ENCODE measurements at regions not wholly inside any gene's neighbourhood (a gene's known extent, or its start where the extent isn't known, plus 50 kb on each side); places are given as distances from the start of the nearest gene placed in this dataset.

DNA sequence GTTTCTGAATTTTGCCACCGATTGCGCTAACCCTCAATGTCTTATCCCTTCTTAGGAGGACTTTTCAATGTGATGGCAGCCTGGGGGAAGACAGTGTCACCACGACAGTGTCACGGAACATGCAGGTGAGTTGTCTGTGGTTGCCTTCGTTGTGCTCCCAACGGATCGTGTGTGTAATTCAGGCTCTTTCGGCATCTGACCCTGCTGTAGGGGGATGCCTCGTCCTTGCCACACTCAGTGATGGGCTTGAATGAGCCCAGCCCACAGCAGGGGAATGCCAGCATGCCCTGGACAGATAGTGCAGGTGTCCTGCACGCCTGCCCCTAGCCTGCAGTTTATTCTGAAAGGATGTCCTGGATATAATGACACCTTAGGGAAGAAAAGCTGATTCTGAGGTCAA lies 123.8 kb upstream of the RTL1 start:
- no peak for DNase-seq

- no peak for DNase-seq
Measured at GRCh38 chr14:101027966-101028365, 124.4 kb upstream of the RTL1 start.

- no peak for DNase-seq
Measured at GRCh38 chr14:101028971-101029667, 125.6 kb upstream of the RTL1 start.

DNA sequence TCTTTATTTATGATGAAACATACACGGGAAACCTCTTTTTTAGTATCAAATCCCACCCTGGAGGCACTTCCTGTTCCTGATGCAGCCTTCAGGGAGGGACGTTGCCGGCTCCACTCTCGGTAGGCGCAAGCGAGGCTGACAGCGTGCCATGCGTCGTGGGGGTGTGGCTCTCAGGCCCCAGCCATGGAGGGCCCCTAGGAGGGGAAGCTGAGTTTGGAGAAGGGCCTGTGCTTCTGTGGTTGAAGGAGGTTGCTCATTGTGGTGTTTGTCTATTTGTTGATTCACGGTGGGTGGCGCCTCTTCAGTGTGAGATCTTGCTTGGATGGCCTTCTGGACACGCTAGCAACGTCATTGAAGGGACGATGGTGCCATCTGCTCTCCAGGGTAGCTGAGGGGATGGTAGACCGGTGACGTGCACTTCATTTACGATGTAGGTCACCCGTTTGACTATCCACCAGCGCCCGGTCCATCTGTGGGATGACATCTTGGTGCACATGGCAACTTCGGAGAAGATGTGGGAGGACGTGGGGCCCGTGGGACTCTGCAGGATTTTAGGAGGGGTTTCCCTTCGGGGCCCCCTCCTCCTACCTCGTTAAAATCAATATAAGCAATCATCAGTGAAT lies 126.3 kb upstream of the RTL1 start:
- DNase-seq, result no peak

DNA sequence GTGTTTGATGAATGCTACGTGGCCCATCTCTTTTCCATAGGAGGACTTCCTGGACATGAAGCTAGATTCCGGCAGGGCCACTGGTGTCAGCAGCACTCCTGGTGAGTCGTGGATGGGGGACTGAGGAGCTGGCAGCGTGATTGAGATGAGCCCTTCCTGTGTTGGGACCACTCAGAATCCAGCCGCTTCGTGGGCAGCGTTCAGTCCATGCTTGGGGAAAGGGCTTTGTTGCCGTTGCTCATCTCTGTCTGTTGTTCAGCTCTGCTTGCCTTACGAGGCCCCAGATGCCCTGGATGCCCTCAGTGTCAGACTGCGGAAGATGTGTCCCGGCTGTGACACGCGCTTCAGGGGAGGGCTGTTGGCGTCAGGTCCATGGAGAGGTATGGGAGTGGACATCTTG lies 127.1 kb upstream of the RTL1 start:
- DNase-seq, result no peak

DNA sequence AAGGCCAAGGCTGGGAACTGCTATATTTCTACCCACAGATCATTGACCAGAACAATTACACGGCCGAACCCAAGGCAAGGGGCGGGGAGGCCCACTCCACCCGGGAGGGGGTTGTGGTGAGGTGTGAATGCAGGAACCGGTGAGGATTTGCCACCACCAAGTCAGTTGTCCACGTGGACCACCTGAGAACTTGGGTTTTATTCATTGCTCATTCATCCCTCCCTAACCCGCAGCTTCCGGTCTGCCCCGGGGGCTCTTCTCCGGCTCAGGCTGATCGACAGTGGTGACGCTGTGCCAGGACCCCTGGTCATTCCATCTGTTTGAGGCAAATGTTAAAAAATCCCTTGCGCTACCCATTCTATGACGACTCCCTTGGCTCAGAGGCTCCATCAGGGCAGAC lies 127.7 kb upstream of the RTL1 start:
- no peak for DNase-seq

DNA sequence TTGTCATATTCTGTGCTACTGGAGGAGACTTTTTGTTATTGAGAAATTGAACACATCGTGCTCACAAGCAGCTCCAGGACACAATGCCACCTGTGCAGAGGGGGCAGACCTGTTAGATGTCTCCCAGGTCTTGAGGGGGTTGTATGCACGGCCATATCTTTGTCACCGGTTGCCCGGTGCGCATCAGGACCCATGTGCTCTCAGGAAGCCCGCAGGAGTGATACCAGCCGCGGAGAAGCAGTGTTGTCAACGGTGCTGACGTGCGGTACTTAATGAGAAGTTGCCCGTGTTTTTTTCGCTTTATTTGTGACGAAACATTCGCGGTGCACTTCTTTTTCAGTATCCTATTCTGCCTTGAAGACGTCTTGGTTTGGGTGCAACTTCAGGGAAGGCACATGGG lies 128.2 kb upstream of the RTL1 start:
- no peak for DNase-seq

- no peak for DNase-seq
Measured at GRCh38 chr14:101032433-101032832, 128.9 kb upstream of the RTL1 start.

GRCh38 chr14:101033006-101033405 lies 129.5 kb upstream of the RTL1 start:
- DNase-seq, result no peak

DNA sequence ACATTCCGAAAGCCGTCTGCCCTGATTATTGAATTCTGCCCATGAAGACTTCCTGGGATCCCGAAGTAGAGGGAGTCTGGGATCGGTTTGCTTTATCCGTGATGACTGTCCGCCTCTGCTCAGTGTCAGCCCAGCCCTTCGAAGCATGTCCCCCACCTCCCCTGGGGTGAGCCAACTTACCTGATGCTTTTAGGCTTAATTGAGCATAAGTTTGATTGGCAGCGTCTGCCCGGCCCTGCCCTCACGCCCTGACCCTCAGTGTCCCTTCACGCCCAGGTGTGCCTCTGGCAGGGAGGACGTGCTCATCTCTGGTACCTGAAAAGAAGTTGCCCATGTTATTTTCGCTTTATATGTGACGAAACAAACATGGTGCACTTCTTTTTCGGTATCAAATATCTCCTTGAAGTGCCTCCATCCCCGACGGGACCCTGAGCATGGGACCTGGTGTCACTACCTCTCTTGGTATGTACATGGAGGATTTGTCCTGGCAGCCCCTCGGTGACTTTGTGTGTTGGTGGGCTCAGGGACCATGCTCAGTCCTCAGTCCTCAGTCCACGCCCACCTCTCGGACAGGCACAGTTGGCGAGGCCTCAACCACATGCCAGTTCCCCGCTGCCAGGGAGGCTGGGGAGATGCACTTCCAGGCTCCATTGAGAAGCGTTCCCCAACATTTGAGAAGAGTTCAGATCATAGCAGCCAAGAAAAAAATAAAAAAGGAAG lies 130.1 kb upstream of the RTL1 start:
- DNase-seq, result no peak

DNA sequence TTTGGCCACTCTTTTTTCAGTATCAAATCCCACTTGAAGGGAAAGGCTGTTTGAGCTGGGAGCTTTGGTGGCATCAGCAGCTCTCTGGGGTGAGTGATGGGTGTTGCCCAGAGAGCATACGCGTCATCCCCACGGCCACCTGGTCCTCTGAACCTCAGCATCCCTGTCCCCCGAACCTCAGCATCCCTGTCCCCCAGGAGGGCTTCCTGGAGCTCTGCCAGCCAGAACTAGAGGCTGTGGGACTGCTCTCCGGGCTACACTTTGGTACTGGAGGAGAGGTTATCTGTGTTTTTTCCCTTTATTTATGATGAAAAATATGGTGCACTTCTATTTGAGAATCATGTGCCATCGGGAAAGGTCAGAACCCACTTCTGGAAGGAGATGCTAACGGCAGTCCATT lies 131.5 kb upstream of the RTL1 start:
- DNase-seq, result no peak

DNA sequence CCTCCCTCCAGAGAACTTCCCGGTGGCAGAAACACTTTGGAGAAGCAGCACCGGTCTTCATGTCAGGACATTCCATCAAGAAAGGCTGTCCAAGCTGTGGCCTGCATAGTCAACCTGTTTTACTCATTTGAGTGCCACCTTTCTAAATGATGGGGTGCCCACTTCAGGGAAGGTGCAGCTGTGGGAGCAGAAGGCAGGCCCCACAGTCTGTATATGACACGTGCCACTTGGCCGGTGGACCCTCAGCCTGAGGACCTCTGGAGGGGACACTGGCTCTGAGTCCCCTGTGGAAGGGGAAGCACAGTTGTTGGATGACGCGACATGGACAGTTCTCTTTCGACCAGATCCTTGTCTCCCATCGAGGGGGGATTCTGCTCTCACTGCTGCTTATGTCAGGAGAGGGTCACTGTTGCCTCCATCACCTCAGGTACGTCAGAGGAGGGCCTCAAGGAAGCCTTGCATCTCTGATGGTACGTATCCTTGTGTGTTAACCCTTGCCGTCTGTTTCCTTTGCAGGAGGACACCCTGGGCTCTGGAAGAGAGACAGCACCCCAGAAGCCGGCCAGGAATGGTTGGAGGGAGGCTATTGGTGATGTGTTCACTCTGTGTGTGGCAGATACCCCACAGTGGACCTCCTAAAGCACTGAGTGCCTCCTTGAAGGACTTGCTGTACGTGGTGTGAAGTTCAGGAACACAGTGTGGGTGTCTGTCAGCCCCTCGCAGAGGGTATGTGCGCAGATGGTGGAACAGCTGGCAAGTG lies 132.1 kb upstream of the RTL1 start:
- DNase-seq, result no peak

- DNase-seq, result no peak
Measured at GRCh38 chr14:101037021-101037817, 133.7 kb upstream of the RTL1 start.

- DNase-seq, result no peak
Measured at GRCh38 chr14:101039031-101039754, 135.7 kb upstream of the RTL1 start.

- no peak for DNase-seq
Measured at GRCh38 chr14:101039755-101040138, 136.2 kb upstream of the RTL1 start.

- DNase-seq, result no peak
Measured at GRCh38 chr14:101040538-101041442, 137.3 kb upstream of the RTL1 start.

GRCh38 chr14:101043891-101044290 lies 140.4 kb upstream of the RTL1 start:
- no peak for DNase-seq

GRCh38 chr14:101044741-101045140 lies 141.2 kb upstream of the RTL1 start:
- DNase-seq, result no peak

DNA sequence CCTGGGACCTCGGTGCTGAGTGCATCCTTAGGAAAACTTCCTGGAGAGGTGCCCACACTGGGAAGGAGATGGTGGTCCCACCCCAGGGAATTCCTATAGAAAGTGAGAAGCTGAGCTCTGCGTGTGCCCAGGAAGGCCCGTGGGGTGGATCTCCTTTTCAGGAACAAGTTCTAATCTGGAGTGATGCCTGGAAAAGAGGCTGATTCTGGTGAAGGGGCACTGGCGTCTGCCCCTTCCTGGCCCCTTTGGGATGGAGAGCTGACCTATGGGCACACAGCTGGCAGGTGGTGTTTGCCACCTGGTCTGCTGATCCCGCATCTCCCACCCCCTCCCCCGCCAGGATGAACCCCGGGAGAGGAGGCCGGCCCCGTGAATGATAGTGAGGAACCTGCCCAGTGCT lies 142.0 kb upstream of the RTL1 start:
- no peak for DNase-seq

GRCh38 chr14:101046071-101046470 lies 142.5 kb upstream of the RTL1 start:
- DNase-seq, result no peak

DNA sequence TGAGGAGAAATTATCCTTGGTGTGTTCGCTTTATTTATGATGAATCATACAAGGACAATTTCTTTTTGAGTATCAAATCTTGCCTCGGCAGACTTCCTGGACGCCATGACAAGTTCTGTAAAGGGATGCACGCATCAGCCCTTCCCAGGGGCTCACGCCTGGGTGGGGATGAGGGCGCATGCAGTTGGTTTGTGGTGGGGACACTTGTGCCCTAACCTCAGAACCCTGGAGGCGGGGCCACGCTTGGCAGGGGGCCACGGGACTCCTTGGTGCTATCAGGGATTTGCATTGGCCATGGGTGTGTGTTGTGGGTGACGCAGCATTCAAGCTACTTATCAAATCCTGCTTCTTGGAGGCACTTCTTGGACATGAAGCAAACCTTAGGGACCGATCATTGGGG lies 143.8 kb upstream of the RTL1 start:
- DNase-seq, result no peak

Data from CD4-positive, alpha-beta T cell treated with Interleukin-4 for 1 hour (primary cell).